HG03558 (cell line): ENCODE measurements at regions not wholly inside any gene's neighbourhood (a gene's known extent, or its start where the extent isn't known, plus 50 kb on each side); places are given as distances from the start of the nearest gene placed in this dataset.

Experiments
- ATAC-seq: cut with Tn5 transposase; IDR thresholded peaks from one replicate; pipeline ENCODE4 v1.9.1; 2021; ENCODE audit warnings: moderate number of reproducible peaks; ENCODE audit not compliant: unreplicated experiment; ENCODE audit errors: extremely low read depth

- ATAC-seq = no peak
Observed at GRCh38 chr13:74835579-74835978, 646.4 kb downstream of the TBC1D4 start.

- ATAC-seq = no peak
Observed at GRCh38 chr13:74825938-74826246, 656.1 kb downstream of the TBC1D4 start.

GRCh38 chr13:74825152-74825937 lies 656.6 kb downstream of the TBC1D4 start:
- ATAC-seq = no peak

GRCh38 chr13:74820809-74821208 lies 661.2 kb downstream of the TBC1D4 start:
- no peak for ATAC-seq

GRCh38 chr13:74819549-74819948 lies 662.4 kb downstream of the TBC1D4 start:
- no peak for ATAC-seq

- ATAC-seq = no peak
Observed at GRCh38 chr13:74816737-74817136, 665.2 kb downstream of the TBC1D4 start.

- no peak for ATAC-seq
Observed at GRCh38 chr13:74796157-74796556, 662.0 kb upstream of the KLF12 start.

GRCh38 chr13:74795526-74795925 lies 661.3 kb upstream of the KLF12 start:
- no peak for ATAC-seq

GRCh38 chr13:74794582-74794981 lies 660.4 kb upstream of the KLF12 start:
- ATAC-seq = no peak

GRCh38 chr13:74794147-74794546 lies 659.9 kb upstream of the KLF12 start:
- no peak for ATAC-seq

- no peak for ATAC-seq
Observed at GRCh38 chr13:74784959-74785358, 650.8 kb upstream of the KLF12 start.

- ATAC-seq = no peak
Observed at GRCh38 chr13:74778946-74779345, 644.7 kb upstream of the KLF12 start.

- no peak for ATAC-seq
Observed at GRCh38 chr13:74778087-74778486, 643.9 kb upstream of the KLF12 start.

- no peak for ATAC-seq
Observed at GRCh38 chr13:74774264-74774663, 640.1 kb upstream of the KLF12 start.

- ATAC-seq = no peak
Observed at GRCh38 chr13:74773248-74773647, 639.0 kb upstream of the KLF12 start.

- ATAC-seq = no peak
Observed at GRCh38 chr13:74771964-74772363, 637.8 kb upstream of the KLF12 start.

- ATAC-seq = no peak
Observed at GRCh38 chr13:74770361-74770760, 636.2 kb upstream of the KLF12 start.

GRCh38 chr13:74769333-74769732 lies 635.1 kb upstream of the KLF12 start:
- no peak for ATAC-seq

- ATAC-seq = no peak
Observed at GRCh38 chr13:74768521-74769085, 634.4 kb upstream of the KLF12 start.

- no peak for ATAC-seq
Observed at GRCh38 chr13:74767050-74767449, 632.8 kb upstream of the KLF12 start.

- no peak for ATAC-seq
Observed at GRCh38 chr13:74765955-74766354, 631.8 kb upstream of the KLF12 start.
